HT-29 (cell line): ENCODE measurements at regions not wholly inside any gene's neighbourhood (a gene's known extent, or its start where the extent isn't known, plus 50 kb on each side); places are given as distances from the start of the nearest gene placed in this dataset.

ENCODE experiments used
- DNase-seq: peaks from one replicate; pipeline ENCODE4 v3.0.0-alpha.2; 2015; ENCODE audit warnings: low spot score

- no peak for DNase-seq
These were observed 162.2 kb downstream of the GADD45G start for GRCh38 chr9:89766991-89767390.

- no peak for DNase-seq
These were observed 163.2 kb downstream of the GADD45G start for GRCh38 chr9:89768051-89768450.

- no peak for DNase-seq
These were observed 163.8 kb downstream of the GADD45G start for GRCh38 chr9:89768650-89769071.

GRCh38 chr9:89770531-89771174 is 165.8 kb downstream of the GADD45G start:
- DNase-seq, result no peak

- no peak for DNase-seq
These were observed 166.4 kb downstream of the GADD45G start for GRCh38 chr9:89771205-89771604.

- DNase-seq, result no peak
These were observed 168.4 kb downstream of the GADD45G start for GRCh38 chr9:89773170-89773569.

GRCh38 chr9:89774858-89775370 is 170.1 kb downstream of the GADD45G start:
- DNase-seq, result no peak

- DNase-seq, result no peak
These were observed 170.8 kb downstream of the GADD45G start for GRCh38 chr9:89775641-89776040.

- DNase-seq, result no peak
These were observed 172.1 kb downstream of the GADD45G start for GRCh38 chr9:89776795-89777525.

GRCh38 chr9:89777544-89777943 is 172.7 kb downstream of the GADD45G start:
- DNase-seq, result no peak

- DNase-seq, result no peak
These were observed 173.6 kb downstream of the GADD45G start for GRCh38 chr9:89778100-89779090.

- no peak for DNase-seq
These were observed 174.8 kb downstream of the GADD45G start for GRCh38 chr9:89779405-89780203.

GRCh38 chr9:89780959-89781358 is 176.1 kb downstream of the GADD45G start:
- DNase-seq, result no peak

- DNase-seq, result no peak
These were observed 177.2 kb downstream of the GADD45G start for GRCh38 chr9:89781838-89782540.

- DNase-seq, result peak; percentile 5
These were observed 181.8 kb downstream of the GADD45G start for GRCh38 chr9:89786655-89787054.

GRCh38 chr9:89787595-89787994 is 182.8 kb downstream of the GADD45G start:
- DNase-seq, result no peak

- no peak for DNase-seq
These were observed 183.6 kb downstream of the GADD45G start for GRCh38 chr9:89788434-89788833.

- DNase-seq, result no peak
These were observed 185.2 kb downstream of the GADD45G start for GRCh38 chr9:89789922-89790510.

- peak; percentile 5 for DNase-seq
These were observed 185.8 kb downstream of the GADD45G start for GRCh38 chr9:89790542-89791109.

GRCh38 chr9:89791754-89792153 is 186.9 kb downstream of the GADD45G start:
- no peak for DNase-seq
